HEK293T (cell line): ENCODE measurements at regions not wholly inside any gene's neighbourhood (a gene's known extent, or its start where the extent isn't known, plus 50 kb on each side); places are given as distances from the start of the nearest gene placed in this dataset.

Experiments used
- ARNT ChIP-seq: fragments of 450-650 bp; IDR thresholded peaks from 2 replicates; pipeline ENCODE4 v1.6.1; 2017; ENCODE audit warnings: mild to moderate bottlenecking
- ELF4 ChIP-seq: fragments of 450-650 bp; IDR thresholded peaks from 2 replicates; pipeline ENCODE4 v1.6.1; 2017; ENCODE audit warnings: antibody characterized with exemption
- FOXM1 ChIP-seq: fragments of 450-650 bp; IDR thresholded peaks from 2 replicates; pipeline ENCODE4 v1.6.1; 2017; ENCODE audit warnings: mild to moderate bottlenecking, borderline replicate concordance
- SP1 ChIP-seq: fragments of 450-650 bp; IDR thresholded peaks from 2 replicates; pipeline ENCODE4 v1.6.1; 2017

GRCh38 chr1:96519851-96520578 is 201.6 kb upstream of the PTBP2 start:
- TF ChIP-seq ELF4 (no peak), SP1 (no peak), ARNT (no peak), FOXM1 (no peak)
